ENCODE measurements at regions not wholly inside any gene's neighbourhood (a gene's known extent, or its start where the extent isn't known, plus 50 kb on each side); places are given as distances from the start of the nearest gene placed in this dataset.

- no peak for TF ChIP-seq CTCF (IDR thresholded peaks at IDR 0.05)
- no peak for TF ChIP-seq POLR2A (IDR thresholded peaks at IDR 0.05)
These were observed 51.5 kb upstream of the RGPD4 start for GRCh38 chr2:107775211-107775610.

All from uterus (tissue), 2 donors.